ENCODE measurements at regions not wholly inside any gene's neighbourhood (a gene's known extent, or its start where the extent isn't known, plus 50 kb on each side); places are given as distances from the start of the nearest gene placed in this dataset.

DNA sequence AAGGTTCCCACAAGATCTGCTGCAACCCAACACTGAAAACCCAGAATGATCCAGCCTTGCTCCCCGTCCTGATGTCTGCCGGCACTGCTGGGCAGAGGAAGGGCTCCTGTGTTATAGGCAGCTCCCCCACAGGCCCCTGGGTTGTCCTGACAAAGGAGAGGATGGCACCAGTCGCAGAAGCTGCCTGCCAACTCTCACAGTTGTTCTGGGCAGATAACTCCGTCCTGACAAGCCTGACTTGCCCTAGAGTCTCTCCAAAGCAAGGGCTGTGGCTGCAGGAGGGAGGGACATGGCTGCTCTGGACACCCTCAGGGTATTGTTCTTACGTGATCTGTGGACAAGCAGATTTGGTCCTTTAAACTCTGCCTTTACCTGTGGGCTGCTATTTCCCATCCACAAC is 243.8 kb downstream of the CDH26 start:
- no peak for TF ChIP-seq ZFX (IDR thresholded peaks at IDR 0.05)
- TF ChIP-seq, protein P1, sequence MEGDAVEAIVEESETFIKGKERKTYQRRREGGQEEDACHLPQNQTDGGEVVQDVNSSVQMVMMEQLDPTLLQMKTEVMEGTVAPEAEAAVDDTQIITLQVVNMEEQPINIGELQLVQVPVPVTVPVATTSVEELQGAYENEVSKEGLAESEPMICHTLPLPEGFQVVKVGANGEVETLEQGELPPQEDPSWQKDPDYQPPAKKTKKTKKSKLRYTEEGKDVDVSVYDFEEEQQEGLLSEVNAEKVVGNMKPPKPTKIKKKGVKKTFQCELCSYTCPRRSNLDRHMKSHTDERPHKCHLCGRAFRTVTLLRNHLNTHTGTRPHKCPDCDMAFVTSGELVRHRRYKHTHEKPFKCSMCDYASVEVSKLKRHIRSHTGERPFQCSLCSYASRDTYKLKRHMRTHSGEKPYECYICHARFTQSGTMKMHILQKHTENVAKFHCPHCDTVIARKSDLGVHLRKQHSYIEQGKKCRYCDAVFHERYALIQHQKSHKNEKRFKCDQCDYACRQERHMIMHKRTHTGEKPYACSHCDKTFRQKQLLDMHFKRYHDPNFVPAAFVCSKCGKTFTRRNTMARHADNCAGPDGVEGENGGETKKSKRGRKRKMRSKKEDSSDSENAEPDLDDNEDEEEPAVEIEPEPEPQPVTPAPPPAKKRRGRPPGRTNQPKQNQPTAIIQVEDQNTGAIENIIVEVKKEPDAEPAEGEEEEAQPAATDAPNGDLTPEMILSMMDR (conservative IDR thresholded peaks at IDR 0.05) = no peak
- H3K27ac ChIP-seq = no peak overlapping the region

DNA sequence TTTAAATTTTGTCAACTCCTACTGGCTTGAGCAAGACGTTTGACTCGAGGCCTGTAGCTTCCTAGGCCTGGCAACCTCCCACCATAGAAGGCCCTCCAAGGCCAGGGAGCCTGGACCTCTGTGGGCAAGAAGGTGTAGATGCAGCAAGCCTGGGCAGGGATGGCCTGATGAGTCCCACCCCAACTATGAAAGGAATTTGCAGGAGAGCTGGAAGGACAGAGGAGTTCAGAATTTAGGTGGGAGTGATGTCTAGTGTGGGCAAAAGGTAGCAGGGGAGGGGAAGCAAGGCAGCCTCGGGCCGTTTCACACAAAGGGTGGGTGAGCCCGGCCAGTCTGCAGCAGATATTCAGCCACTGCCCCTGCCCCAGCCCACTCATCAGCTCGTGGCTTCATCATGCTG is 245.2 kb downstream of the CDH26 start:
- H3K27ac ChIP-seq = no peak overlapping the region
- no peak for TF ChIP-seq ZFX (IDR thresholded peaks at IDR 0.05)
- TF ChIP-seq, protein P1 (conservative IDR thresholded peaks at IDR 0.05) = no peak

DNA sequence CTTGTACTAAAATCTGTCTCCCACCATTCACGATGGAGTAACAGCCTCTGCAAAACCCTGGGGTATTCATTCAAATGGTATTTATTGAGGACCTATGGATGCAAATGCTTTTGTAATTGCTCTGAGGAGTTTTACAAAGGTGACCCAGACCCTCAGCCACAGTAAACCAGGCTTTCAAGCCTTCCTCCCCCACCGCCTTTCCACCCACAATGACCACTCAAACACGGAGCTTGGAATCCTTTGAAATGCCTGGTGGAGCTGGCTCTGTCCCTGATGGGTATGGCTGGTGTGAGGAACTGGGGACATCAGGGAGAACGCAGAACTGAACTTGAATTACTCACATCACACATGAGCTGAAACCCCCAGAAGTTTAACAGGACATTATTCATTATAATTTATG is 246.4 kb downstream of the CDH26 start:
- no peak for TF ChIP-seq ZFX (IDR thresholded peaks at IDR 0.05)
- TF ChIP-seq, protein P1 (conservative IDR thresholded peaks at IDR 0.05) = no peak
- no peak overlapping the region for H3K27ac ChIP-seq

DNA sequence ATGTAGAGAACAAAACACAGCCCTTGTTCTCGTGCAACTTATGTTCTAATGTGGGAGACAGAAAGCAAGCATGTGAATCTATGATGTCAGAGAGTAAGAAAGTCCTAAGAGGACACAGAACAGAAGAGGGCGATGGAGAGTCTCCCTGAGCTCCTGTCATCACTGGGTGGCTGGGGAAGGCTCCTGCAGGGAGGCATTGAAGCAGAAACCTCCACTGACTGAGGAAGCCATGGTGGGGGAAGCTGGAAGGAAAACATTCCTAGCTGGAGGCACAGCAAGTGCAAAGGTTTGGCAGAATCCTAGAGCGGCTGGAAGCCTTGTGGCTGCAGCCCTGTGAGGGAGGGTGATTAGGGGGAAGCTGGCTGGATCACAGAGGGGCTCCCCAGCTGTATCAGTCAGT is 248.0 kb downstream of the CDH26 start:
- H3K27ac ChIP-seq = no peak overlapping the region
- TF ChIP-seq ZFX (IDR thresholded peaks at IDR 0.05) = no peak
- TF ChIP-seq, protein P1 (conservative IDR thresholded peaks at IDR 0.05) = peak; percentile 51

DNA sequence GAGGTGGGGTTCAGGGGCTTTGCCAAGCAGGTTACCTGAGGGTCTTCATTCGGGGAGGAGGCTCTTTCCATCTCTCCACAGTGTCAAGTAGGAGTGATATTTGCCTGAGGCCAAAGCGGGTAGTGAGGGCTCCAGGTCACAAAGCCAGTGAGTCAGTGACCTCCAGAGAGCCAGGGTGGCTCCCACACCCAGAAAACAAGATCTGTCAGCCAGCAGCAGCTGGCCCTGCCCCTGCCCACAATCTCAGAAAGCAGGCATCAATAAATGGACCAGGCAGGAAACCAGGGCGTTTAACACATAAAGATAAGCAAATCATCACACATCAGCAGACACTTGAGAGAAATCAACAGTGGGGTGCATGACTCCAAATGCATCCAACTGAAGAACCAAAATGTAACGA is 250.8 kb downstream of the CDH26 start:
- H3K27ac ChIP-seq = no peak overlapping the region
- TF ChIP-seq ZFX (IDR thresholded peaks at IDR 0.05) = no peak
- TF ChIP-seq, protein P1 (conservative IDR thresholded peaks at IDR 0.05) = no peak

DNA sequence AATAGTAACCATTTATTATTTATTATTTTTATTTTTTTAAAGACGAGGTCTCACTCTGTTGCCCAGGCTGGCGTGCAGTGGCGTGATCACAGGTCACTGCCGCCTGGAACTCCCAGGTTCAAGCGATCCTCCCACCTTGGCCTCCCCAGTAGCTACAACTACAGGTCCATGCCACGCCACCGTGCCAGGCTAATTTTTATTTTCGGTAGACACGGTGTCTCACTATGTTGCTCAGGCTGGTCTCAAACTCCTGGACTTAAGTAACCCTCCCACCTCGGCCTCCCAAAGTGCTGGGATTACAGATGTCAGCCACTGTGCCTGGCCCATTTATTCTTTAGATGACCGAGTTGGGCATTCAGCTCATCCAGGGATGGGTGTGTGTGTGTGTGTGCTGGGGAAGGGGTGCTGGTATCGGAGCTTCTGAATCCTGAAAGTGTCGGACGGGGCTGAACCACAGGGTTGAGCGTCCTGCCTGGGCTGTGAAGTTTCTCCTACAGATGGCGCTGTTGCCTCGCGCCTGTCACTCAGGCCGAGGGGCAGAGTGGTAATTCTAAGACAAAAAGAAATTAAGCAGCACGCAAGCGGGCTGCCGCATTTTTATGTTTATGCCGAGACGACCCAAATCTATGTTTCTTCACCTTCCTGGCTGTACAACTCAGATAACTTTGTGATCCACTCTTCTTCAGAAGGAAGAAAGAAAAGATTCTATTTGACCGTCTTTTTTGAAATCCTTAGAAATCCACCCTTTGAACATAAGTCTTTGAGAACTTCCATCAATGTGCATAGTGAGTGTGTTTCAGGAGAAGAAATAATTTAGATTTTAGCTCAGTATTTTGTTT is 252.8 kb downstream of the CDH26 start:
- no peak overlapping the region for H3K27ac ChIP-seq
- TF ChIP-seq ZFX (IDR thresholded peaks at IDR 0.05) = no peak
- TF ChIP-seq, protein P1 (conservative IDR thresholded peaks at IDR 0.05) = peak; percentile 98

DNA sequence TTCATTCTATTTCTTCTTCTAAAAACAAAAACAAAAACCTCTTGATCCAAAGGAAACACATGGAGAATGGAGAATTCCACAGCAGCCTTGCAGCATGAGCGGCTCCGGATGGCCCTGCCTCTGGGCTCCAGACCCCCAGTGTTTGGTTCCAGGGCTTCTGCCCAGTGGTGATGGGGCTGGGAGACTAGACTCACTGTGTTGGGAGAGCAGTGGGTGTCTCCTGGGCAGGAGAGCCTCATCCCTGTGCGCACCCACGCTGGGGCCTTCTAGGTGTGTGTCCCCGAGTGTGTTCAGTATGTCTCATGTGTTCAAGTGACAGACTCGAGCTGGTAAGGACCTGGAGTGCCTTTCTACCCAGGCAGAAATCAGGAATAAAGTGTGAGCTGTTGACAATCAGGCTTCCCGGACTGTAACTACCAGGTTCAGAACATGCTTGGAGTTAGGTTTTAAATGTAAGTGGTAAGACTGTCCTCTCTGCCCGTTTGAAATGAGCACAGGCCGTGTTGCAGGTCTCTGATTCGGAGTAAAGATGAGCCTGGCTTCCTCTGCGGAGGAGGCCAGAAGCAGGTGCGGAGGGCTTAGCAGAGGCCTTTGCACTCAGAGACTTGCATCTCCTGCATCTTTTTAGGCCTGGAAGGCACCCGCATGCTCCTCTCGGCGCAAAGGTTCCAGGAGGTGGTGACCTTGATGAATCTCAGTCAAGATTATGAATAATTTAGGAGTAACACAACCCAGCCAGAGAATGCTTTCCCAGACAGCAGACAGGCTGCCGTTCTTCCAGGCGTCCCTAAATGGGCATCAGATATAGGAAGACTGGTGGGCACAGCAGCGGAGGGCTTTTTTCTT is 253.6 kb downstream of the CDH26 start:
- TF ChIP-seq, protein P1 (conservative IDR thresholded peaks at IDR 0.05) = no peak
- TF ChIP-seq ZFX (IDR thresholded peaks at IDR 0.05) = no peak
- H3K27ac ChIP-seq = no peak overlapping the region
